ENCODE measurements at regions not wholly inside any gene's neighbourhood (a gene's known extent, or its start where the extent isn't known, plus 50 kb on each side); places are given as distances from the start of the nearest gene placed in this dataset.

DNA sequence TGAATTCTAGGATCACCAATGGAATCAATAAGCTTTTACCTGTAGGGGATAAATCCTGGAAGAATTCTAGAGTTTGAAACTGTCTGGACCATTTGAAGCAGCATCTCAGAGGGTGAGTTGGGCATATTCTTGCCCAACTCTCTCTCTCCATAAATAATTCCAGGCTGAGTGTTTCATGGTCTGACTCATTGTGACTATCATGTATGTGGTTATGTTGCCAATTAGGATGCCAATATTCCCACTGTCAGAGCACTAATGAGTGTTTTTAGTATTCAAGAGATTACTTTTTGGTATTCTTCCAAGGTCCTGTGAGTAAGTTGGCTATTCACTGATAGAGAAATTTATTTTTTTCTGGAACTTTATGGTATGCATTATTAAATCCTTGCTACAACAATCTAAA lies 456.9 kb downstream of the TOX3 start:
- Histone ChIP-seq H4K8ac (ENCODE audit: low read depth, low read length) (no peak overlapping the region), H2BK5ac (ENCODE audit: low read length) (no peak overlapping the region), H3K4me1 (ENCODE audit: control insufficient read depth in 2 of 2, insufficient read depth in 1 of 2, low read depth in 1 of 2, low read length in 2 of 2) (no peaks in the 10 kb centered on the region), H3K18ac (ENCODE audit: low read length) (no peak overlapping the region), H3K4ac (ENCODE audit: low read length) (no peak overlapping the region), H3K27me3 (ENCODE audit: control insufficient read depth in 3 of 3, insufficient read depth in 3 of 3, low read depth in 1 of 3, low read length in 3 of 3) (peaks cover 0 to 2% (median 0%) of the 10 kb centered on the region in 3 experiments), H3K79me1 (ENCODE audit: low read depth, low read length) (no peaks in the 10 kb centered on the region), H3K9ac (ENCODE audit: low read depth, low read length, poor library complexity) (no peak overlapping the region), H3K27ac (replicated peaks; ENCODE audit: low read length) (no peak overlapping the region), H3K14ac (ENCODE audit: low read length) (no peak overlapping the region), H3K23ac (ENCODE audit: low read depth, low read length, poor library complexity) (no peak overlapping the region), H2AFZ (ENCODE audit: low read length) (no peak overlapping the region), H4K91ac (ENCODE audit: low read depth, low read length, poor library complexity) (no peak overlapping the region), H2BK15ac (ENCODE audit: low read length) (no peak overlapping the region), H3K4me3 (ENCODE audit: low read length in 2 of 2) (no peak overlapping the region), H3K9me3 (replicated peaks in 1 of 2; ENCODE audit: control insufficient read depth in 2 of 2, insufficient read depth in 1 of 2, low read depth in 1 of 2, low read length in 2 of 2) (no peaks in the 10 kb centered on the region), H2BK120ac (ENCODE audit: low read depth, low read length) (no peak overlapping the region), H2AK5ac (ENCODE audit: low read depth, low read length) (no peak overlapping the region), H3K4me2 (ENCODE audit: insufficient read depth, low read length, poor library complexity, severe bottlenecking) (no peak overlapping the region), H2BK12ac (ENCODE audit: low read length) (no peak overlapping the region), H3K36me3 (replicated peaks in 1 of 2; ENCODE audit: control insufficient read depth in 2 of 2, insufficient read depth in 2 of 2, low read length in 2 of 2) (no peaks in the 10 kb centered on the region)
- DNase-seq (ENCODE audit: low spot score), result no peak

DNA sequence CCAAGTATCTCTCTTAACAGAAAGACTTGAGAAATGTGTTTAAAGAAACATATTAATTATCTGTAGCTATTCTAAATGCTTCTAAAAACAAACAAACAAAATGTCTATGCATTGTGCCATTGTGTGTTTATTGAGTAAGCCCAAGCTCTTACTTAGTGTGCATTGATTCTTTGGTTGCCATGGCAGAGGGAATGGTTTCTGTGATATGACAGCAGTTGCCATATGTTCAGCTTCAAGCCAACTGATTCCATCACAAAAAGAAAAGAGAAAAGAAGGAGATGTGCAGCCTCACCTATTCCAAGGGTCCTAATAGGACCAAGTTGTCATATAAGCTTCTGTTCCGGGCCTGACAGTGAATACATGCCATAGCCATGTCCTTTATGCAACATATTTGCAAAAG lies 457.5 kb downstream of the TOX3 start:
- H3K23ac ChIP-seq (ENCODE audit: low read depth, low read length, poor library complexity), result no peak overlapping the region
- H4K8ac ChIP-seq (ENCODE audit: low read depth, low read length), result no peak overlapping the region
- H2AK5ac ChIP-seq (ENCODE audit: low read depth, low read length), result no peak overlapping the region
- no peak overlapping the region for H2BK12ac ChIP-seq (ENCODE audit: low read length)
- no peak overlapping the region for H2BK120ac ChIP-seq (ENCODE audit: low read depth, low read length)
- H2AFZ ChIP-seq (ENCODE audit: low read length), result no peak overlapping the region
- no peak overlapping the region for H3K9ac ChIP-seq (ENCODE audit: low read depth, low read length, poor library complexity)
- H3K27me3 ChIP-seq (ENCODE audit: control insufficient read depth in 3 of 3, insufficient read depth in 3 of 3, low read depth in 1 of 3, low read length in 3 of 3), result peaks cover 0 to 2% (median 0%) of the 10 kb centered on the region in 3 experiments
- H3K27ac ChIP-seq (replicated peaks; ENCODE audit: low read length), result no peak overlapping the region
- WGBS, 2 donors (ENCODE audit: extremely low coverage in 2 of 2, insufficient read length in 2 of 2, insufficient replicate concordance in 1 of 2), result no CpG with 5 or more reads among the region's 1 CpG
- no peaks in the 10 kb centered on the region for H3K9me3 ChIP-seq (replicated peaks in 1 of 2; ENCODE audit: control insufficient read depth in 2 of 2, insufficient read depth in 1 of 2, low read depth in 1 of 2, low read length in 2 of 2)
- H3K36me3 ChIP-seq (replicated peaks in 1 of 2; ENCODE audit: control insufficient read depth in 2 of 2, insufficient read depth in 2 of 2, low read length in 2 of 2), result no peaks in the 10 kb centered on the region
- no peak overlapping the region for H3K18ac ChIP-seq (ENCODE audit: low read length)
- H3K79me1 ChIP-seq (ENCODE audit: low read depth, low read length), result no peaks in the 10 kb centered on the region
- no peak overlapping the region for H2BK5ac ChIP-seq (ENCODE audit: low read length)
- H4K91ac ChIP-seq (ENCODE audit: low read depth, low read length, poor library complexity), result no peak overlapping the region
- H3K4me3 ChIP-seq (ENCODE audit: low read length in 2 of 2), result no peak overlapping the region
- H2BK15ac ChIP-seq (ENCODE audit: low read length), result no peak overlapping the region
- no peak overlapping the region for H3K14ac ChIP-seq (ENCODE audit: low read length)
- DNase-seq (ENCODE audit: low spot score), result no peak
- no peaks in the 10 kb centered on the region for H3K4me1 ChIP-seq (ENCODE audit: control insufficient read depth in 2 of 2, insufficient read depth in 1 of 2, low read depth in 1 of 2, low read length in 2 of 2)
- H3K4ac ChIP-seq (ENCODE audit: low read length), result no peak overlapping the region
- H3K4me2 ChIP-seq (ENCODE audit: insufficient read depth, low read length, poor library complexity, severe bottlenecking), result no peak overlapping the region

GRCh38 chr16:52086901-52087300 lies 460.0 kb downstream of the TOX3 start:
- Histone ChIP-seq H3K4me2 (ENCODE audit: insufficient read depth, low read length, poor library complexity, severe bottlenecking) (no peak overlapping the region), H3K18ac (ENCODE audit: low read length) (no peak overlapping the region), H3K14ac (ENCODE audit: low read length) (no peak overlapping the region), H3K23ac (ENCODE audit: low read depth, low read length, poor library complexity) (no peak overlapping the region), H4K91ac (ENCODE audit: low read depth, low read length, poor library complexity) (no peak overlapping the region), H3K27ac (replicated peaks; ENCODE audit: low read length) (no peak overlapping the region), H3K4me1 (ENCODE audit: control insufficient read depth in 2 of 2, insufficient read depth in 1 of 2, low read depth in 1 of 2, low read length in 2 of 2) (no peaks in the 10 kb centered on the region), H3K36me3 (replicated peaks in 1 of 2; ENCODE audit: control insufficient read depth in 2 of 2, insufficient read depth in 2 of 2, low read length in 2 of 2) (no peaks in the 10 kb centered on the region), H2BK15ac (ENCODE audit: low read length) (no peak overlapping the region), H4K8ac (ENCODE audit: low read depth, low read length) (no peak overlapping the region), H3K79me1 (ENCODE audit: low read depth, low read length) (no peaks in the 10 kb centered on the region), H2AK5ac (ENCODE audit: low read depth, low read length) (no peak overlapping the region), H2BK12ac (ENCODE audit: low read length) (no peak overlapping the region), H2BK120ac (ENCODE audit: low read depth, low read length) (no peak overlapping the region), H3K9me3 (replicated peaks in 1 of 2; ENCODE audit: control insufficient read depth in 2 of 2, insufficient read depth in 1 of 2, low read depth in 1 of 2, low read length in 2 of 2) (no peaks in the 10 kb centered on the region), H3K4ac (ENCODE audit: low read length) (no peak overlapping the region), H3K4me3 (ENCODE audit: low read length in 2 of 2) (no peak overlapping the region), H2BK5ac (ENCODE audit: low read length) (no peak overlapping the region), H2AFZ (ENCODE audit: low read length) (no peak overlapping the region), H3K27me3 (ENCODE audit: control insufficient read depth in 3 of 3, insufficient read depth in 3 of 3, low read depth in 1 of 3, low read length in 3 of 3) (peaks cover 0 to 2% (median 0%) of the 10 kb centered on the region in 3 experiments), H3K9ac (ENCODE audit: low read depth, low read length, poor library complexity) (no peak overlapping the region)
- DNase-seq (ENCODE audit: low spot score), result no peak
- no CpG with 5 or more reads among the region's 1 CpG for WGBS, 2 donors (ENCODE audit: extremely low coverage in 2 of 2, insufficient read length in 2 of 2, insufficient replicate concordance in 1 of 2)

- H3K18ac ChIP-seq (ENCODE audit: low read length), result no peak overlapping the region
- no peaks in the 10 kb centered on the region for H3K79me1 ChIP-seq (ENCODE audit: low read depth, low read length)
- no peak overlapping the region for H2BK5ac ChIP-seq (ENCODE audit: low read length)
- H4K8ac ChIP-seq (ENCODE audit: low read depth, low read length), result no peak overlapping the region
- no peak overlapping the region for H2BK15ac ChIP-seq (ENCODE audit: low read length)
- H3K4ac ChIP-seq (ENCODE audit: low read length), result no peak overlapping the region
- no peaks in the 10 kb centered on the region for H3K27me3 ChIP-seq (ENCODE audit: control insufficient read depth in 3 of 3, insufficient read depth in 3 of 3, low read depth in 1 of 3, low read length in 3 of 3)
- H3K23ac ChIP-seq (ENCODE audit: low read depth, low read length, poor library complexity), result no peak overlapping the region
- no peak overlapping the region for H3K9ac ChIP-seq (ENCODE audit: low read depth, low read length, poor library complexity)
- H3K4me3 ChIP-seq (ENCODE audit: low read length in 2 of 2), result no peak overlapping the region
- no peak overlapping the region for H4K91ac ChIP-seq (ENCODE audit: low read depth, low read length, poor library complexity)
- H3K14ac ChIP-seq (ENCODE audit: low read length), result no peak overlapping the region
- no peak overlapping the region for H2AK5ac ChIP-seq (ENCODE audit: low read depth, low read length)
- H2AFZ ChIP-seq (ENCODE audit: low read length), result no peak overlapping the region
- no peaks in the 10 kb centered on the region for H3K36me3 ChIP-seq (replicated peaks in 1 of 2; ENCODE audit: control insufficient read depth in 2 of 2, insufficient read depth in 2 of 2, low read length in 2 of 2)
- no peaks in the 10 kb centered on the region for H3K4me1 ChIP-seq (ENCODE audit: control insufficient read depth in 2 of 2, insufficient read depth in 1 of 2, low read depth in 1 of 2, low read length in 2 of 2)
- no peak overlapping the region for H3K4me2 ChIP-seq (ENCODE audit: insufficient read depth, low read length, poor library complexity, severe bottlenecking)
- no peak overlapping the region for H2BK12ac ChIP-seq (ENCODE audit: low read length)
- no peak overlapping the region for H3K27ac ChIP-seq (replicated peaks; ENCODE audit: low read length)
- no peaks in the 10 kb centered on the region for H3K9me3 ChIP-seq (replicated peaks in 1 of 2; ENCODE audit: control insufficient read depth in 2 of 2, insufficient read depth in 1 of 2, low read depth in 1 of 2, low read length in 2 of 2)
- no peak for DNase-seq (ENCODE audit: low spot score)
- no peak overlapping the region for H2BK120ac ChIP-seq (ENCODE audit: low read depth, low read length)
- no CpG with 5 or more reads among the region's 3 CpGs for WGBS, 2 donors (ENCODE audit: extremely low coverage in 2 of 2, insufficient read length in 2 of 2, insufficient replicate concordance in 1 of 2)
Observed at GRCh38 chr16:52078716-52079655, 468.0 kb downstream of the TOX3 start.

Data from neuronal stem cell (in vitro differentiated cells).